H1 (cell line): ENCODE measurements at regions not wholly inside any gene's neighbourhood (a gene's known extent, or its start where the extent isn't known, plus 50 kb on each side); places are given as distances from the start of the nearest gene placed in this dataset.

Source experiments
- CEBPB ChIP-seq: IDR thresholded peaks from 2 replicates; pipeline ENCODE4 v1.6.1; 2012; ENCODE audit warnings: low read depth, low read length
- SUZ12 ChIP-seq: fragments of 200-600 bp; sonication (generic); IDR thresholded peaks from 2 replicates; pipeline ENCODE4 v1.6.1; 2012; ENCODE audit warnings: mild to moderate bottlenecking, inconsistent platforms, low read length, moderate library complexity, mixed read lengths

GRCh38 chr10:28912017-28912783 is 234.9 kb downstream of the BAMBI start (continued):
- TF ChIP-seq SUZ12 (no peak), CEBPB (no peak)
